SK-N-SH (cell line): ENCODE measurements at regions not wholly inside any gene's neighbourhood (a gene's known extent, or its start where the extent isn't known, plus 50 kb on each side); places are given as distances from the start of the nearest gene placed in this dataset.

Experiments used
- CTCF ChIA-PET: fragments of 300-600, 350-600 bp; formaldehyde crosslinking; extraction: SDS; loops from one replicate; lab custom pipeline; 2021; lab: Yijun Ruan, JAX
- POLR2A ChIA-PET: fragments of 350-600 bp; sonication (Branson Sonifier 250); formaldehyde crosslinking; extraction: SDS; loops from one replicate; lab custom pipeline; 2020; ENCODE audit warnings: antibody characterized with exemption, inconsistent platforms; lab: Yijun Ruan, JAX
- DNase-seq: peaks from one replicate; pipeline ENCODE4 v3.0.0; 2012
- H2AFZ ChIP-seq: fragments of 200-600 bp; sonication (generic); 2 replicates; pipeline ENCODE4 v1.8.1; 2016; ENCODE audit warnings: antibody characterized with exemption, mild to moderate bottlenecking, low read depth
- H3F3A ChIP-seq: fragments of 200-600 bp; sonication (generic); replicated peaks from 2 replicates; pipeline ENCODE3; 2016; ENCODE audit warnings: antibody characterized with exemption, mild to moderate bottlenecking; ENCODE audit not compliant: insufficient read depth
- H3K27ac ChIP-seq, 2 experiments: fragments of 200-500 bp in 1 of 2; fragments of 200-600 bp in 1 of 2; sonication (Bioruptor generic) in 1 of 2; sonication (generic), shearing (Covaris generic) in 1 of 2; 2 replicates each; pipeline versions ENCODE4 v1.5.1 to v1.6.1; 2014 to 2016; ENCODE audit warnings: low read depth in 2 of 2, inconsistent platforms in 1 of 2, low read length in 1 of 2, mild to moderate bottlenecking in 1 of 2, mixed read lengths in 1 of 2
- H3K27me3 ChIP-seq: fragments of 200-600 bp; sonication (generic), shearing (Covaris generic); 2 replicates; pipeline ENCODE4 v1.6.1; 2016; ENCODE audit warnings: mixed run types; ENCODE audit not compliant: insufficient read depth
- H3K36me3 ChIP-seq, 2 experiments: fragments of 200-500 bp in 1 of 2; fragments of 200-600 bp in 1 of 2; sonication (Bioruptor generic) in 1 of 2; sonication (generic) in 1 of 2; replicated peaks in 1 of 2; 2 replicates each; pipeline versions ENCODE3 to v1.5.1; 2014 to 2016; ENCODE audit warnings: low read length in 1 of 2, mild to moderate bottlenecking in 1 of 2; ENCODE audit not compliant: insufficient read depth in 2 of 2, control insufficient read depth in 1 of 2
- H3K4me1 ChIP-seq, 2 experiments: fragments of 200-500 bp in 1 of 2; fragments of 200-600 bp in 1 of 2; sonication (Bioruptor generic) in 1 of 2; sonication (generic), shearing (Covaris generic) in 1 of 2; 2 replicates each; pipeline versions ENCODE4 v1.5.1 to v1.6.1; 2014 to 2016; ENCODE audit warnings: low read depth in 1 of 2, low read length in 1 of 2, mixed run types in 1 of 2; ENCODE audit not compliant: insufficient read depth in 2 of 2, control insufficient read depth in 1 of 2
- H3K4me2 ChIP-seq: fragments of 200-600 bp; sonication (generic), shearing (Covaris generic); 2 replicates; pipeline ENCODE4 v1.6.1; 2017; ENCODE audit warnings: mixed run types
- H3K4me3 ChIP-seq, 2 experiments: fragments of 200-500 bp in 1 of 2; fragments of 200-600 bp in 1 of 2; sonication (Bioruptor generic) in 1 of 2; sonication (generic), shearing (Covaris generic) in 1 of 2; 2 replicates each; pipeline versions ENCODE4 v1.5.1 to v1.8.1; 2014 to 2016; ENCODE audit warnings: low read depth in 2 of 2, inconsistent platforms in 1 of 2, low read length in 1 of 2, mild to moderate bottlenecking in 1 of 2, mixed read lengths in 1 of 2, moderate library complexity in 1 of 2
- H3K79me2 ChIP-seq: fragments of 200-600 bp; sonication (generic); 2 replicates; pipeline ENCODE4 v1.8.1; 2017; ENCODE audit warnings: mild to moderate bottlenecking; ENCODE audit not compliant: insufficient read depth
- H3K9ac ChIP-seq: fragments of 200-600 bp; sonication (generic); 2 replicates; pipeline ENCODE4 v1.6.1; 2017; ENCODE audit warnings: mixed run types
- H3K9me2 ChIP-seq: fragments of 200-600 bp; sonication (generic); 2 replicates; pipeline ENCODE4 v1.6.1; 2017; ENCODE audit warnings: mixed run types
- H3K9me3 ChIP-seq: fragments of 200-600 bp; sonication (generic); 2 replicates; pipeline ENCODE4 v1.6.1; 2017; ENCODE audit warnings: mixed run types, mild to moderate bottlenecking, moderate library complexity
- H4K20me1 ChIP-seq: fragments of 200-600 bp; sonication (generic); 2 replicates; pipeline ENCODE4 v1.6.1; 2017; ENCODE audit warnings: mild to moderate bottlenecking, mixed run types; ENCODE audit not compliant: insufficient read depth
- CHD2 ChIP-seq: fragments of 150-350 bp; IDR thresholded peaks from 2 replicates; pipeline ENCODE4 v1.6.1; 2018; ENCODE audit warnings: low read length; ENCODE audit not compliant: partially characterized antibody
- CTCF ChIP-seq: fragments of 200-600 bp; sonication (generic); IDR thresholded peaks from 2 replicates; pipeline ENCODE4 v1.6.1; 2017; ENCODE audit warnings: antibody characterized with exemption, mild to moderate bottlenecking, moderate library complexity
- EP300 ChIP-seq, 2 experiments: IDR thresholded peaks; 2 replicates each; pipeline versions ENCODE4 v1.4.0 to v1.6.1; 2012; ENCODE audit warnings: borderline replicate concordance in 1 of 2, low read depth in 1 of 2, low read length in 1 of 2
- FOSL2 ChIP-seq: IDR thresholded peaks from 2 replicates; pipeline ENCODE4 v1.4.0; 2012; ENCODE audit warnings: low read depth, mild to moderate bottlenecking, moderate library complexity, borderline replicate concordance
- GATA2 ChIP-seq: sonication (generic); formaldehyde crosslinking; IDR thresholded peaks from 2 replicates; pipeline ENCODE4 v1.5.0; 2020; ENCODE audit warnings: mild to moderate bottlenecking, missing genetic modification reagents
- IRF3 ChIP-seq: fragments of 150-350 bp; IDR thresholded peaks from 2 replicates; pipeline ENCODE4 v1.6.1; 2016; ENCODE audit warnings: mild to moderate bottlenecking, low read depth, low read length
- MAX ChIP-seq: IDR thresholded peaks from 2 replicates; pipeline ENCODE4 v1.4.0; 2012; ENCODE audit warnings: low read depth
- MXI1 ChIP-seq: IDR thresholded peaks from 2 replicates; pipeline ENCODE4 v1.6.1; 2012; ENCODE audit warnings: mild to moderate bottlenecking, low read depth, low read length, improper control_type of control experiment
- RCOR1 ChIP-seq: fragments of 150-350 bp; IDR thresholded peaks from 2 replicates; pipeline ENCODE4 v1.6.1; 2017; ENCODE audit warnings: antibody characterized with exemption, low read length
- RXRA ChIP-seq: IDR thresholded peaks from 2 replicates; pipeline ENCODE4 v1.4.0; 2012; ENCODE audit warnings: low read depth, mild to moderate bottlenecking, borderline replicate concordance
- SIN3A ChIP-seq: IDR thresholded peaks from 2 replicates; pipeline ENCODE4 v1.6.1; 2012; ENCODE audit warnings: low read depth, mild to moderate bottlenecking, low read length, moderate library complexity, borderline replicate concordance
- TAF1 ChIP-seq: IDR thresholded peaks from 2 replicates; pipeline ENCODE4 v1.6.1; 2012; ENCODE audit warnings: low read depth, mild to moderate bottlenecking, low read length, moderate library complexity, borderline replicate concordance
- USF2 ChIP-seq: fragments of 150-350 bp; IDR thresholded peaks from 2 replicates; pipeline ENCODE4 v1.6.1; 2017; ENCODE audit warnings: antibody characterized with exemption, low read length, low read depth, borderline replicate concordance
- ZBTB33 ChIP-seq: IDR thresholded peaks from 2 replicates; pipeline ENCODE4 v1.4.0; 2012; ENCODE audit warnings: low read depth, borderline replicate concordance
- WGBS: methylation state at CpG from one replicate; pipeline ENCODE4 v1.1.6; 2017; ENCODE audit warnings: low lambda C conversion rate; 5-methylcytosine and 5-hydroxymethylcytosine counted together

GRCh38 chr1:4018466-4019146 is 118.5 kb upstream of the C1orf174 start (continued):
- no peak for TF ChIP-seq ZBTB33
- no peak for TF ChIP-seq RXRA
- no peak for TF ChIP-seq EP300 (IDR thresholded peaks at IDR 0.05; ENCODE audit: borderline replicate concordance in 1 of 2, low read depth in 1 of 2, low read length in 1 of 2)

- H2AFZ ChIP-seq = no peak overlapping the region
- CTCF ChIA-PET = no interaction called here
- H3K27me3 ChIP-seq = no peaks in the 10 kb centered on the region
- no peak for TF ChIP-seq SIN3A
- TF ChIP-seq RCOR1 = no peak
- no peak for TF ChIP-seq TAF1
- no peaks in the 10 kb centered on the region for H3K79me2 ChIP-seq
- no peaks in the 10 kb centered on the region for H3F3A ChIP-seq
- no peak overlapping the region for H3K4me3 ChIP-seq
- H3K36me3 ChIP-seq = no peaks in the 10 kb centered on the region
- H3K4me2 ChIP-seq = no peak overlapping the region
- H3K4me1 ChIP-seq = no peaks in the 10 kb centered on the region
- no peak overlapping the region for H3K27ac ChIP-seq
- POLR2A ChIA-PET = no interaction called here
- no peaks in the 10 kb centered on the region for H3K9me3 ChIP-seq
- no peak for DNase-seq
- no peak overlapping the region for H3K9ac ChIP-seq
- H4K20me1 ChIP-seq = no peaks in the 10 kb centered on the region
- H3K9me2 ChIP-seq = no peaks in the 10 kb centered on the region
- 54% methylated on average over 12 of the region's 13 CpGs for WGBS
Observed at GRCh38 chr1:4019147-4019521, 119.1 kb upstream of the C1orf174 start.

- Histone ChIP-seq H4K20me1 (no peaks in the 10 kb centered on the region), H3K4me2 (no peak overlapping the region), H3K36me3 (no peaks in the 10 kb centered on the region), H2AFZ (no peak overlapping the region), H3K27me3 (no peaks in the 10 kb centered on the region), H3K79me2 (no peaks in the 10 kb centered on the region), H3K27ac (no peak overlapping the region), H3K9ac (no peak overlapping the region), H3K9me2 (no peaks in the 10 kb centered on the region), H3F3A (no peaks in the 10 kb centered on the region), H3K9me3 (no peaks in the 10 kb centered on the region), H3K4me1 (no peaks in the 10 kb centered on the region), H3K4me3 (no peak overlapping the region)
- ChIA-PET POLR2A (no interaction called here), CTCF (no interaction called here)
- no peak for DNase-seq
- 35% methylated on average over 15 of the region's 15 CpGs for WGBS
- TF ChIP-seq USF2 (no peak), CTCF (no peak), TAF1 (no peak), GATA2 (no peak), MXI1 (no peak), CHD2 (no peak), IRF3 (no peak), MAX (no peak), FOSL2 (no peak), ZBTB33 (no peak)
Observed at GRCh38 chr1:4019606-4020331, 119.7 kb upstream of the C1orf174 start.
